IMR-90 (cell line): ENCODE measurements at regions not wholly inside any gene's neighbourhood (a gene's known extent, or its start where the extent isn't known, plus 50 kb on each side); places are given as distances from the start of the nearest gene placed in this dataset.

Experiments
- ATAC-seq: fragments of 200-7000 bp; cut with Tn5 transposase; 2 replicates; pipeline ENCODE4 v1.9.1; 2020; ENCODE audit warnings: low read depth, mild to moderate bottlenecking, moderate library complexity
- BruUV-seq: library from RNA; stranded (reverse); fragments of 400-500 nt; replicated peaks from 2 replicates; lab custom pipeline; 2021; lab: Mats Ljungman, UMichigan
- CTCF ChIA-PET: fragments of 300-600 bp; formaldehyde crosslinking; extraction: SDS; loops from one replicate; lab custom pipeline; 2021; ENCODE audit warnings: antibody characterized with exemption; lab: Yijun Ruan, JAX
- POLR2A ChIA-PET: fragments of 300-600 bp; sonication (Branson Sonifier 250); formaldehyde crosslinking; loops from one replicate; lab custom pipeline; 2022; ENCODE audit warnings: antibody characterized with exemption; ENCODE audit not compliant: unreplicated experiment; lab: Charles Lee
- DNase-seq: peaks from one replicate; pipeline ENCODE4 v3.0.0; 2013
- H2AFZ ChIP-seq: replicated peaks from 2 replicates; pipeline ENCODE3; 2013; ENCODE audit warnings: low read length, mild to moderate bottlenecking; ENCODE audit not compliant: poor library complexity
- H2AK5ac ChIP-seq: 2 replicates; pipeline ENCODE4 v1.6.1; 2013; ENCODE audit warnings: low read depth, low read length, inconsistent platforms
- H2AK9ac ChIP-seq: replicated peaks from 2 replicates; pipeline ENCODE3; 2013; ENCODE audit warnings: mild to moderate bottlenecking, low read depth, low read length, moderate library complexity; ENCODE audit not compliant: poor library complexity
- H2BK120ac ChIP-seq: 2 replicates; pipeline ENCODE4 v1.6.1; 2013; ENCODE audit warnings: low read depth, low read length, inconsistent platforms
- H2BK15ac ChIP-seq: 3 replicates; pipeline ENCODE4 v1.6.1; 2013; ENCODE audit warnings: low read depth, low read length, inconsistent platforms
- H2BK20ac ChIP-seq: 2 replicates; pipeline ENCODE4 v1.6.1; 2013; ENCODE audit warnings: low read depth, mild to moderate bottlenecking, inconsistent platforms, low read length, moderate library complexity
- H2BK5ac ChIP-seq: 2 replicates; pipeline ENCODE4 v1.6.1; 2013; ENCODE audit warnings: mild to moderate bottlenecking, low read depth, low read length, inconsistent platforms; ENCODE audit not compliant: poor library complexity, severe bottlenecking
- H3K14ac ChIP-seq: replicated peaks from 2 replicates; pipeline ENCODE4 v1.6.1; 2013; ENCODE audit warnings: low read depth, low read length, inconsistent platforms
- H3K18ac ChIP-seq: 2 replicates; pipeline ENCODE4 v1.6.1; 2013; ENCODE audit warnings: low read depth, low read length, control low read depth
- H3K23ac ChIP-seq: 2 replicates; pipeline ENCODE4 v1.6.1; 2013; ENCODE audit warnings: low read depth, low read length, inconsistent platforms
- H3K27ac ChIP-seq: 2 replicates; pipeline ENCODE4 v1.5.1; 2013; ENCODE audit warnings: mild to moderate bottlenecking, control low read depth, low read length; ENCODE audit not compliant: insufficient read depth
- H3K27me3 ChIP-seq: 2 replicates; pipeline ENCODE4 v1.6.1; 2013; ENCODE audit warnings: low read length; ENCODE audit not compliant: control insufficient read depth, insufficient read depth
- H3K36me3 ChIP-seq: 2 replicates; pipeline ENCODE4 v1.6.1; 2013; ENCODE audit warnings: low read length, mixed read lengths; ENCODE audit not compliant: control insufficient read depth, insufficient read depth
- H3K4ac ChIP-seq: 2 replicates; pipeline ENCODE4 v1.6.1; 2013; ENCODE audit warnings: low read depth, low read length, inconsistent platforms
- H3K4me1 ChIP-seq: 2 replicates; pipeline ENCODE4 v1.6.1; 2013; ENCODE audit warnings: low read length, mixed read lengths; ENCODE audit not compliant: control insufficient read depth, insufficient read depth
- H3K4me2 ChIP-seq: 2 replicates; pipeline ENCODE4 v1.6.1; 2013; ENCODE audit warnings: low read depth, mild to moderate bottlenecking, control low read depth, low read length, moderate library complexity
- H3K4me3 ChIP-seq: 2 replicates; pipeline ENCODE4 v1.5.1; 2013; ENCODE audit warnings: low read depth, mild to moderate bottlenecking, control low read depth, low read length, moderate library complexity; ENCODE audit not compliant: insufficient read depth
- H3K56ac ChIP-seq: 2 replicates; pipeline ENCODE4 v1.6.1; 2013; ENCODE audit warnings: low read length, inconsistent platforms; ENCODE audit not compliant: insufficient read depth; ENCODE audit errors: extremely low read depth
- H3K79me1 ChIP-seq, 2 experiments: 2 replicates each; pipeline ENCODE4 v1.6.1; 2013; ENCODE audit warnings: low read length in 2 of 2, inconsistent platforms in 1 of 2, low read depth in 1 of 2
- H3K9ac ChIP-seq: 2 replicates; pipeline ENCODE4 v1.6.1; 2013; ENCODE audit warnings: low read depth, low read length, control low read depth
- H3K9me1 ChIP-seq: 2 replicates; pipeline ENCODE4 v1.6.1; 2013; ENCODE audit warnings: low read length, inconsistent platforms; ENCODE audit not compliant: insufficient read depth
- H3K9me3 ChIP-seq: 2 replicates; pipeline ENCODE4 v1.6.1; 2013; ENCODE audit warnings: low read length; ENCODE audit not compliant: control insufficient read depth, insufficient read depth
- H4K20me1 ChIP-seq: 2 replicates; pipeline ENCODE4 v1.6.1; 2013; ENCODE audit warnings: low read length, inconsistent platforms; ENCODE audit not compliant: insufficient read depth
- H4K5ac ChIP-seq: 2 replicates; pipeline ENCODE4 v1.6.1; 2013; ENCODE audit warnings: mild to moderate bottlenecking, low read depth, low read length, control low read depth
- H4K8ac ChIP-seq, 2 experiments: 2 replicates each; pipeline ENCODE4 v1.6.1; 2013; ENCODE audit warnings: low read depth in 2 of 2, low read length in 2 of 2, control low read depth in 1 of 2, inconsistent platforms in 1 of 2
- H4K91ac ChIP-seq: 2 replicates; pipeline ENCODE4 v1.6.1; 2013; ENCODE audit warnings: low read depth, low read length, inconsistent platforms; ENCODE audit not compliant: insufficient read depth
- BHLHE40 ChIP-seq: fragments of 150-350 bp; IDR thresholded peaks from 2 replicates; pipeline ENCODE4 v1.6.1; 2016; ENCODE audit warnings: mild to moderate bottlenecking, low read depth, low read length
- CEBPB ChIP-seq: IDR thresholded peaks from 2 replicates; pipeline ENCODE4 v1.6.1; 2012; ENCODE audit warnings: low read depth, low read length, improper control_type of control experiment
- CHD1 ChIP-seq: IDR thresholded peaks from 2 replicates; pipeline ENCODE4 v1.6.1; 2012; ENCODE audit warnings: low read depth, low read length, improper control_type of control experiment
- FOS ChIP-seq: fragments of 150-350 bp; IDR thresholded peaks from 2 replicates; pipeline ENCODE4 v1.6.1; 2016; ENCODE audit warnings: low read depth, low read length
- MAFK ChIP-seq: IDR thresholded peaks from 2 replicates; pipeline ENCODE4 v1.6.1; 2012; ENCODE audit warnings: low read depth, low read length, improper control_type of control experiment
- MAZ ChIP-seq: IDR thresholded peaks from 2 replicates; pipeline ENCODE4 v1.6.1; 2012; ENCODE audit warnings: low read depth, mild to moderate bottlenecking, low read length, improper control_type of control experiment, moderate library complexity, borderline replicate concordance
- MXI1 ChIP-seq: IDR thresholded peaks from 2 replicates; pipeline ENCODE4 v1.6.1; 2012; ENCODE audit warnings: low read depth, mild to moderate bottlenecking, low read length, moderate library complexity, borderline replicate concordance
- NFE2L2 ChIP-seq: fragments of 150-350 bp; IDR thresholded peaks from 2 replicates; pipeline ENCODE4 v1.6.1; 2016; ENCODE audit warnings: low read depth, mild to moderate bottlenecking, low read length
- POLR2A ChIP-seq: IDR thresholded peaks from 2 replicates; pipeline ENCODE4 v1.6.1; 2012; ENCODE audit warnings: mild to moderate bottlenecking, low read depth, low read length
- RAD21 ChIP-seq: IDR thresholded peaks from 2 replicates; pipeline ENCODE4 v1.6.1; 2012; ENCODE audit warnings: low read length, improper control_type of control experiment
- RCOR1 ChIP-seq: IDR thresholded peaks from 2 replicates; pipeline ENCODE4 v1.6.1; 2012; ENCODE audit warnings: mild to moderate bottlenecking, low read length, improper control_type of control experiment; ENCODE audit not compliant: insufficient replicate concordance
- RFX5 ChIP-seq: IDR thresholded peaks from 2 replicates; pipeline ENCODE4 v1.8.0; 2012; ENCODE audit warnings: low read depth, mild to moderate bottlenecking, low read length, moderate library complexity
- SMC3 ChIP-seq: fragments of 150-350 bp; IDR thresholded peaks from 2 replicates; pipeline ENCODE4 v1.6.1; 2016; ENCODE audit warnings: low read depth, mild to moderate bottlenecking, antibody characterized with exemption, low read length, moderate library complexity
- USF2 ChIP-seq: fragments of 150-350 bp; IDR thresholded peaks from 2 replicates; pipeline ENCODE4 v1.6.1; 2017; ENCODE audit warnings: mild to moderate bottlenecking, antibody characterized with exemption, low read length, low read depth
- WGBS, 2 experiments: methylation state at CpG; one replicate each; pipeline versions ENCODE4 v1.1.5 to v1.1.7; 2013; ENCODE audit warnings: missing lambda C conversion rate in 2 of 2; ENCODE audit not compliant: insufficient read length in 1 of 2; ENCODE audit errors: extremely low coverage in 2 of 2; 5-methylcytosine and 5-hydroxymethylcytosine counted together
- dilution Hi-C: fragments of 300-500 bp; cut with HindIII; formaldehyde crosslinking; loops from one replicate; pipeline ENCODE4 v1.14.3; 2018; ENCODE audit warnings: low sequenced_read_pairs; ENCODE audit not compliant: unreplicated experiment
- in situ Hi-C: fragments of 300-500 bp; cut with MboI; formaldehyde crosslinking; loops from 3 replicates; pipeline ENCODE4 v1.14.3; 2019; ENCODE audit warnings: low sequenced_read_pairs, inconsistent platforms, mixed read lengths
- intact Hi-C: fragments of 100-400 bp; cut with micrococcal nuclease; formaldehyde crosslinking; loops from 2 replicates; pipeline ENCODE4 v1.10.0; 2022
- TF ChIP-seq, protein P1 (sequence below): fragments of 150-350 bp; IDR thresholded peaks from 2 replicates; pipeline ENCODE4 v1.6.1; 2016; ENCODE audit warnings: low read depth, mild to moderate bottlenecking, low read length, moderate library complexity, borderline replicate concordance

- 100% methylated on average over 1 of the region's 6 CpGs; no CpG with 5 or more reads in 1 of the 2 experiments for WGBS, 2 experiments
- H4K20me1 ChIP-seq = no peaks in the 10 kb centered on the region
- H2BK5ac ChIP-seq = no peak overlapping the region
- no peak overlapping the region for H4K91ac ChIP-seq
- no peaks in the 10 kb centered on the region for H3K9me3 ChIP-seq
- no peaks in the 10 kb centered on the region for H3K79me1 ChIP-seq
- ChIA-PET CTCF (no interaction called here), POLR2A (no interaction called here)
- no peak overlapping the region for H3K27ac ChIP-seq
- H3K23ac ChIP-seq = no peak overlapping the region
- H3K56ac ChIP-seq = no peak overlapping the region
- dilution Hi-C loops = no loop called here
- no peak overlapping the region for H2AFZ ChIP-seq
- no peak overlapping the region for H3K4me2 ChIP-seq
- H3K14ac ChIP-seq = no peak overlapping the region
- ATAC-seq (no peak), DNase-seq (no peak)
- no TSS peak for BruUV-seq
- H2BK120ac ChIP-seq = no peak overlapping the region
- intact Hi-C loops = no loop called here
- no peak overlapping the region for H4K5ac ChIP-seq
- no peaks in the 10 kb centered on the region for H3K9me1 ChIP-seq
- no peak overlapping the region for H2BK15ac ChIP-seq
- no peaks in the 10 kb centered on the region for H3K4me1 ChIP-seq
- H2AK9ac ChIP-seq = no peak overlapping the region
- H4K8ac ChIP-seq = no peak overlapping the region
- H2AK5ac ChIP-seq = no peak overlapping the region
- H2BK20ac ChIP-seq = no peak overlapping the region
- in situ Hi-C loops = no loop called here
- TF ChIP-seq MAZ = no peak
- no peak for TF ChIP-seq NFE2L2
- no peak for TF ChIP-seq USF2
- no peak for TF ChIP-seq SMC3
- TF ChIP-seq MAFK = no peak
- no peak for TF ChIP-seq FOS
- TF ChIP-seq RAD21 = no peak
- no peak for TF ChIP-seq CHD1
- TF ChIP-seq RFX5 = no peak
- no peak for TF ChIP-seq POLR2A
- no peak for TF ChIP-seq MXI1
- no peak for TF ChIP-seq CEBPB
- TF ChIP-seq RCOR1 = no peak
- TF ChIP-seq, protein P1, sequence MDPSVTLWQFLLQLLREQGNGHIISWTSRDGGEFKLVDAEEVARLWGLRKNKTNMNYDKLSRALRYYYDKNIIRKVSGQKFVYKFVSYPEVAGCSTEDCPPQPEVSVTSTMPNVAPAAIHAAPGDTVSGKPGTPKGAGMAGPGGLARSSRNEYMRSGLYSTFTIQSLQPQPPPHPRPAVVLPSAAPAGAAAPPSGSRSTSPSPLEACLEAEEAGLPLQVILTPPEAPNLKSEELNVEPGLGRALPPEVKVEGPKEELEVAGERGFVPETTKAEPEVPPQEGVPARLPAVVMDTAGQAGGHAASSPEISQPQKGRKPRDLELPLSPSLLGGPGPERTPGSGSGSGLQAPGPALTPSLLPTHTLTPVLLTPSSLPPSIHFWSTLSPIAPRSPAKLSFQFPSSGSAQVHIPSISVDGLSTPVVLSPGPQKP = no peak
- no peak for TF ChIP-seq BHLHE40
- H3K9ac ChIP-seq = no peak overlapping the region
- H3K4ac ChIP-seq = no peak overlapping the region
- H3K36me3 ChIP-seq = no peaks in the 10 kb centered on the region
- no peak overlapping the region for H3K4me3 ChIP-seq
- no peak overlapping the region for H3K18ac ChIP-seq
- peaks cover 20% of the 10 kb centered on the region for H3K27me3 ChIP-seq
These were observed 294.8 kb downstream of the HS3ST3B1 start for GRCh38 chr17:14595656-14596055.
